SK-N-MC (cell line): ENCODE measurements at regions not wholly inside any gene's neighbourhood (a gene's known extent, or its start where the extent isn't known, plus 50 kb on each side); places are given as distances from the start of the nearest gene placed in this dataset.

ENCODE experiments used
- EZH2 ChIP-seq: fragments of 200-600 bp; sonication (generic); IDR thresholded peaks from one replicate; pipeline ENCODE4 v1.6.1; 2017; ENCODE audit warnings: antibody characterized with exemption
- POLR2AphosphoS5 ChIP-seq: IDR thresholded peaks from 2 replicates; pipeline ENCODE4 v1.6.1; 2012; ENCODE audit warnings: mild to moderate bottlenecking, low read depth, low read length, borderline replicate concordance

DNA sequence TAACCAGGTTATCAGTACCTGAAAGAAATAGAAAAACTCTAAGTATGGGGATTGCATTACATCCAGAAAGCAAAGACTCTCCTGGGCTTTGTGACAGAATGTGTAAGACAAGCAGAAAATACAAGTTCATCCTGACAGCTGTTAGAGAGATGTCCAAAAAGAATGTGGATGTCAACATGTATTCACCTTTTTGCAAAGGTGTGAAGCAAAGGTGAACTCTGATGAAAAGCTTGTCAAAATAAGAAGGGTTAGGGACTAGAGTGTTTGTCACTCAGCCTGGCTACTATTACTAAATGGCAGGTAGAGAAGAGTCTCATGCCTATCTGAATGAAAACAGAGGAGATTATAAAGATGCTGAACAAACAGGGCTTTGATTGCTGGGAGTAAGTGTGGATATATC is 527.6 kb upstream of the CA10 start:
- TF ChIP-seq EZH2 (no peak), POLR2AphosphoS5 (no peak)
